ENCODE measurements at regions not wholly inside any gene's neighbourhood (a gene's known extent, or its start where the extent isn't known, plus 50 kb on each side); places are given as distances from the start of the nearest gene placed in this dataset.
"Not testable (repeated sequence)": the region's sequence is repeated elsewhere in the genome, so short reads cannot be mapped to it uniquely, and the experiment has no call there.

DNA sequence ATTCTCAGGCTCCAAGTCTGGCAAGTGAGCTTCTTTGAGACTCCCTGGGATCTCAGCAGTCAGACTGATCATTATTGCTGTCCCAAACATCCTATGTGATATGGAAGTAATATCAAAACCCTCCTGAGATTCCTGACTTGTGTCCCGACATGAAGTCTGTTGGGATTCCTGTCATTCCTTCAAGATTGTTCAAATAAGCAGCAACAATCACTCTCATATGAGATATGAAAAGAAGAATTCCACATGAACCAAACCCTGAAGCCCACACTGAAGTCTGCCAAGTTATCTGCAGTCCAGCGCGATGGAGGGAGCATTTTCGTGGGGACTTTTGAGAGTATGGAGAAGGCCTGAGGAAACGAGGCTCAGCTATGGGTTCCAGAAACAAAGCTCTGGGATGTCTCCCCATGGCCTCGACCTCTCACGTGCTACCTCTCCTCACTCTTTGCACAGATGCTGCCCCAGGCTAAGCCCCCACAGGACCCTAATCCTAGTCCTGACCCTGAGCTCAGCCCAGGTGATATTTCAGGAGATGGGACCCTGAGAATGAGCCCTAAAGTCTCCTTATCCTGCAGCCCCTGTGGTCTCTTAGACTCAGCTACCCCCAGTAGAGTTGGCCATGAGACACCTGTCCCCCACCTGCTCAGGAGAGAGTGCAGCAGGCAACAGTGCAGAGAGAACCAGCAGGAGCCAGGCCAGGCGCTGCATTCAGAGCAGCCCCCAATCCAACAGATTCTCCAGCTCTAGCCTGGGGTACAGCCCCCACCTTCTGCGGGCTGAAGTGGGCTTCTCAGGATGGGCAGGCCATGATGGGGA lies 100.2 kb downstream of the GGTLC2 start:
- DNase-seq, result no peak

DNA sequence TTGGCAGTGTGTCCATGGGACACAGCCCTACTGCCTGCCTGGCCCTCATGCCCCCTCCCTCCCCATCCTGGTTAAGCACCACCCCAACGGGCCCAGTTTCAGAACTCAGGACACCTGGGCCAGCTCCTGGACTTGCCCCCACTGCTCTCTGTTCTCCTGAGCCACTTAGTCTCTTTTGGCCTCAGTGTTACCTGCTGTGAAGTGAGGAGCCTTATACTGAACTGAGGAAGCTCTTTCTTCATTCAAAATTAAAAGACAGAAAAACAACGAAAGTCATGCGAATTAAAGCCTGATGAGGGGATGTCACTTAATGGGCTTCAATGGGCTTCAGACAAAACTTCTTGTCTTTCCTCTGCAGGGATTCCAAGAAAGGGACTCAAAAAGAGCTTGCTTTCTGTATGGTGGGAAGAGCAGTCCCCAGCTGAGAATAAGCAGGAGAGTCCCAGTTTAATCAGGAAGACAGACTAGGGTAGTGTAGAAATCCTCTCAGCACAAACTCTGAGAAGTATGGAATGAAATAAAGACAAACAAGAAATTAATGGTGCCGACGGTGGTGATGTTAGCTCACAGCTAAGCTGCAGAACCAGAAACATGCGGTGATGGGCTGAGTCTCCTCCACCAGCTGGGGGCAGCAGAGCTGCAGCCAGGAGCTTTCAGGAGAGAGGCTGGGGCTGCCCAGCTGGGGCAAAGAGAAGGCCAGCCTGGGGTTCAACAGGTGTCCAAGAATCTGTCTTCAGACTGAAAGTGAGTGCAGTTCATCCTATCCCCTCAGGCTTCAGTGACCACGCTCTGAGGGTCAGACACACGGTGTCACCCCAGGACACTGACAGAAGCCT lies 101.0 kb downstream of the GGTLC2 start:
- no peak for DNase-seq

DNA sequence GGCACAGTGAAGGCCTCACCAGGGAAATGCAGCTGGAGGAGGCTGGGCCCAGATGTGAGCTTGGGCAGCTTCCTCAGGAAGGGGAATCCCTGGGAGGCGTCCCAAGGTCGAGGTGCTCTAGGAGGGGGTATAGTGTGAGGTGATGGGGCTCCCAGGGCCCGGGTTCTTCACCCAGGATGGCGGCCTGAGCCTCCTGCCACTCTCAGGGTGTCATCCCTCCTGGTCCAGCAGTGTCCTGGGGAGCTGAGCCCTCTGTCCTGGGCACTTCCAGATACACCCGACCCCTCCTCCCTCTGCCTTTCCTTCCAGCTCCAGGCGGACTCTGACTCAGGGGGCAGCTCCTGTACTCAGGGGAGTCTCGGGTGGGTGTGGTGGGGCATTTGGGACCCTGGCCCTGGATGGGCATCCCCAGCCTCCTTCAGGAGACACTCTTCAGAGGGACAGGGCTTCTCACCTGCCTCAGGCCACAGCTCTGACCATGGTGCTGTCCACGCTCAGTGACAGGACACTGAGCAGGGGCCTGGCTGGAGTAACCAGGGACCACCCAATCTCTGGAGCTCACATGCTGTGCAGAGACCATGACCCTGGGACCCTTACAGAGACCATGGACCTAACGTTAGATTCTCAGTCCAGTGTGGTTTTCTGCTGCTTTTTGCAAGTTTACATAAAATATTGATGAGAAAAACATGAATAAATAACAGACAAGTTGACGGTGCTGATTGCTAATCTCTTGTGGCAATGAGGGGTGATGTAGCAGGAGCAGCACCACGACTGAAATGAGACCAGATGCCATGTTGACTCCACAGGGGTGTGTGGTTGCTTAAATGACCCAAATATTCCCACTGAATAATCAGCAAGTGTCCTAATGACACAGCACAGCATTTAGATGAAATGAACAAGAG lies 101.9 kb downstream of the GGTLC2 start:
- no peak for DNase-seq

DNA sequence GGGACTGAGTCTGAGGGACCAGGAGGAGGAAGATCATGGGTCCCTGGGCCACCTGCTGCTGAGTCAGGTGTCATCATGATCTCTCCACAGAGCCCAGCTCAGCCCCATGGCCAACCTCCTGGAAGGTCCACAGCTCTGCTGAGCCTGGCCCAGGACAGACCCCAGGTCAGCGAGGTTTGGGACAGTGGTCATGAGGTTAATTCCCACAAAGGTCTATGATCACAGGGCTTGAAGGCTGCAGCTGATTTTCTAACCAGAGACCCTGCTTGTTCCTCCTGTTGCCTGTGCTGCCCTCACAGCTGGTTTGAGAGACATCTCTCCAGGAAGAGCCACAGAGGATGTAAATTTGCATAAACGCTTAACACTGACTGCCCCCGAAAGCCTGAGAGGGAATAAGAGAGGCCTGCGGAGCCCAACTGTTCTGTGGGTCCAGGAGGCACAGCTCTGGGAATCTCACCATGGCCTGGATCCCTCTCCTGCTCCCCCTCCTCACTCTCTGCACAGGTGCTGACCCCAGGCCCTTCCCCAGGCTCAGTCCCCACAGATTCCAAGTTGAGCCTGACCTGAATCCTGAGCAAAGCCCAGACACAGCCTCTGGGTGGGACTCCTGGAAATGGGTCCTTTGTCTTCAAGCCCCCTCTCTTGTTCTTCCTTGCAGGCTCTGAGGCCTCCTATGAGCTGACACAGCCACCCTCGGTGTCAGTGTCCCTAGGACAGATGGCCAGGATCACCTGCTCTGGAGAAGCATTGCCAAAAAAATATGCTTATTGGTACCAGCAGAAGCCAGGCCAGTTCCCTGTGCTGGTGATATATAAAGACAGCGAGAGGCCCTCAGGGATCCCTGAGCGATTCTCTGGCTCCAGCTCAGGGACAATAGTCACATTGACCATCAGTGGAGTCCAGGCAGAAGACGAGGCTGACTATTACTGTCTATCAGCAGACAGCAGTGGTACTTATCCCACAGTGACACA lies 102.8 kb downstream of the GGTLC2 start:
- DNase-seq, result no peak

GRCh38 chr22:22748297-22748743 lies 103.9 kb downstream of the GGTLC2 start:
- DNase-seq, result peak; percentile 6

DNA sequence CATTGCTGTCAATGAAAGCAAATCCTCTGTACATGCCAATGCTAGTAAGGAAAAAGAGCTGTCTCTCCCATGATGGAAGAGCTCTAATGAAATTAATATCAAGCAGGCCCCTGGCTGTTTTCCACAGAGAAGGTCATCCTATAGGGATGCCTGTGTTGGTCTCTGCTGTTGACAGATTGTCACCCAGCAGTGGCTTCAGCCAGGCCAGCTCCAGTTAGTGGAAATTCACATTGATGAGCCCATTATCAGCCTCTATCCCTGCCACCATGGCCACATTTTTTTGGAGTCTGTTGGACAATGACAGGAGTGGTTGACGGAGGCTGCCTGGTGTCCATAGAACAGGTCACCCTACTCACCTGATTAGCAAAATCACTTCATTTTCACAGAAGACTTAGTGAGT lies 104.3 kb downstream of the GGTLC2 start:
- DNase-seq, result no peak

DNA sequence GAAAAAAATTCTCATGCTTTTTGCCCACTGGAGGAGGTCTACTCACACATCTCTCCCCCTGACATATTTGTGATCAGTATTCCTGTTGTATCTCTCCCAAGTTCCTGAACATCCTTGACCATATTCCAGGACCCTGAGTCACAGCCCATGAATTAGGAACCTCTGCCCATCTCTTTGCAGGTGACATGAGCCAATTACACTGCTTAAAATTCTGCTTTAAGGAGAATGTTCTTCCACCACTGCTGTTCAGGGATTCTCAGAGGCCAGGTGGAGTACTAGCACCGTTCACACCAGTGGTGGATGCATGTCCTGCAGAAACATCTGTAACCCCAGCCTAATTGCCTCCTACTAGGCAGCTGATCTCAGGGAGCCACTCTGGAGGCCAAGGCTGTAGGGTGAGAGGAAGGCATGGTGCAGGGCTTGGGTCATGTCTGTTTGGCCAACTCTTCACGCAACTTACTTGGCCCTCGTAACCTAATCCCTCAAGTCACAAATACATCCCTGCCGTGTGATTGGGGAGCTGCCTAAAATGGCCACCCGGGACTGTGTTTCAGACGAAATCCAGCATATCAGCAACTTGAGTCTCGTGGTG lies 104.8 kb downstream of the GGTLC2 start:
- no peak for DNase-seq

DNA sequence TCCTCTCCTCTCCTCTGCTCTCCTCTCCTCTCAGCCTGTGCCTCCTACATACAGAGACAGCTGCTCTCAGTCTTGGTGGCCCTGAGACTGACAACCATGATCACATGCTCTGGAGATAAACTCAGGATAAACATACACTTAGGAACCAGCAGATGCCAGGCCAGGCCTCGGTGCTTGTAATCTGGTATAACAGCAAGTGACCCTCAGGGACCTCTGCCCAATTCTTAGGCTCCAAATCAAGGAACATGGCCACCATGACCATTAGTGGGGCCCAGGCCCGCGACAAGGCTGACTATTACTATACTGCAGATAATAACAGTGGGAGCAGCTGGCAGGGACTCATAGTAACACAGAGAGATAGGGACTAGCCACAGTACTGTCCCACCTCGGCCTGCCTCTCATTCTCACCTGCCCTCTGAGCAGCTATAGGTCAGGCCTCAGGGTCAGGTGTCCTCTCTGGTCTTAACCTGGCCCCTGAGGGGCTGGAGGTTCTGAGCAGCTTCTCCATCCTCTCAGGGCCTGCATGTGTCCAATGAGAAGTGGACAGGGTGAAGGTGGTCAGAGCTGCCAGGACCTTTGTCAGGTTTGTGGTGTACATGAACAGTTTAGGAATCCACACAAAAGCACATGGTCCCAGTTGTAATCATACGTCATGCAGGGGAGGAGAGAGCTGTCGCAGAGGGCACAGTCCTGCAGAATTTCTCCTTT lies 106.1 kb downstream of the GGTLC2 start:
- DNase-seq, result no peak

DNA sequence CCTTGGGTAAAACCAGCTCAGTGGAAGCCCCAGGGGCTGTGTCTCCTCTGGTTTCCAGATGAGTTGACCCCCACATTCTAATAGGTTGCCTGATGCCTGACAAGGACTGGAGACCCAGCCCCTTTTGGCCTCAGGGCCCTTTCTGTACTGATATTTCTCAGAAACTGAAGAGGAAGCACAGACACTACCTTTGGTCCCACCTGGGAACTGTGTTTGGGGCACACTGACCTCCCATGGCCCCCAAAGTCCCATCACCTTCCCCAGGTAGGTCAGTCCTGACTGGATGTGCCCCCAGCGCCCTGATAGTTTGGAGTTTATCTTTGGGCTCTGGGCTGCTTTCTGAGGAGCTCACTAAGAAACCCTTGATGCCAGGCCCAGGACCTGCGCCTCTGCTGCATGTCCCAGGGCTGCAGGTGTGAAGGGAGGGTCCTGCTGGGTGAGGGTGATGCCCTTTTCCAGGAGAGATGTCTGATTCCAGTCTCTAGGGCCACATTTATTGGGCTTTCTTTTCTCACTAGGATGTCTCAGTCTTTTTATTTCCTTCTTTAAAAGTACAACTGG lies 106.7 kb downstream of the GGTLC2 start:
- no peak for DNase-seq

DNA sequence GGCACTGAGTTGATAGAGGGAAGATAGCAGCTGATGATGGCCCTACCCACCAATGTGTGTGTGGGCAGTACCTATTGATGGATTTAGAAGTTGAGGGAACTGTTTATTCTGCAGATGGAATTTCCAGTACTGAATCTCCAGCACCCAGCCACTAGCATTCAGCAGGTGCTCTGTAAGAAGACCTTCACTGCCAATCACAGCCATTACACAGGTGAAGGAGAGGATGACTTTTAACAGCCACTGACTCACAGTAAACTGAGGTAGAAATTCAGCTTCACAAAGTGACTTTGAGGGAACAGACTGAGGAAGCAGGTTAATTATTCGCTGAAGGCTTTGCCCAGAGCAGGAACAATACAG lies 107.8 kb downstream of the GGTLC2 start:
- no peak for DNase-seq

DNA sequence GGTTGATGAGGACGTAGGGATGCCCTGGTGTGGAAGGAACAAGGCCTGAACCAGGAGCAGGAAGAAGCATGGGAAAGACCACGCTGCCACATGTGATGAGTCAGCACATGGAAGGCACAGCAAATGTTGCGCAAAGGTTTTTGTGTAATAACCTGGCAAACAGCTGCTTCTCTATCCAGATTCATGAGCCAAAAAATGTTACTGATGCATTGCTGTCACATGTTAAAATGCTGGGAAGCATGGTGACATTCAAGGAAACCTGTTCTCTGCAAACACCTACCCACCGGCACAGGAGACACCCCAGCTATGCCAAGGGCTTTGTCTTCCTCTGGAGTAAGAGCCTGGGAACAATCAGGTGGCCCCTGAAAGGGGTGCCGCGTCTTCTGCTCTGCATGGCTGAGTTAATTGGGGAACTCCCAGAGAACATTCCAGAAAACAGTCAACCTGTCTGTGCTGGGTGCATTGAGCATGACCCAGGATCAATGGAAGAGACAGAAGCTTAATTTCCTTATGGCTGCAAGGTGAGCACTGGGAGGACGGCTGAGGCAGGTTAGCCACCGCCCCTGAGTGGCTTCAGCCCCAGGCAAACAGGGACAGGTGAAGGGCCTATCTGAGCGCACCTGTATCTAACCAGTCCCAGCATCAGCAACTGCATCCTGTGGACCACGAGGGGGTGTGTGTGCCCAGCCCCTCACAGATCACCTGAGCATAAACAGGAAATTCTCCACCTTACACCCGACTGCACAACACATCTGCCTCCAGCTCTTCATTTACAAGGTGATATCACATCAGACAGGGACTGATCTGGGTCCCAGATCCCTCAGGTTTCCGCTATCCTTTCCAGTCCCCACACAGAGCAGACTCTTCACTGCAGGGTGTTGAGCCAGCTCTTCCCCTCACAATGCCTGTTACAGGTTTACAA lies 108.4 kb downstream of the GGTLC2 start:
- DNase-seq, result no peak

DNA sequence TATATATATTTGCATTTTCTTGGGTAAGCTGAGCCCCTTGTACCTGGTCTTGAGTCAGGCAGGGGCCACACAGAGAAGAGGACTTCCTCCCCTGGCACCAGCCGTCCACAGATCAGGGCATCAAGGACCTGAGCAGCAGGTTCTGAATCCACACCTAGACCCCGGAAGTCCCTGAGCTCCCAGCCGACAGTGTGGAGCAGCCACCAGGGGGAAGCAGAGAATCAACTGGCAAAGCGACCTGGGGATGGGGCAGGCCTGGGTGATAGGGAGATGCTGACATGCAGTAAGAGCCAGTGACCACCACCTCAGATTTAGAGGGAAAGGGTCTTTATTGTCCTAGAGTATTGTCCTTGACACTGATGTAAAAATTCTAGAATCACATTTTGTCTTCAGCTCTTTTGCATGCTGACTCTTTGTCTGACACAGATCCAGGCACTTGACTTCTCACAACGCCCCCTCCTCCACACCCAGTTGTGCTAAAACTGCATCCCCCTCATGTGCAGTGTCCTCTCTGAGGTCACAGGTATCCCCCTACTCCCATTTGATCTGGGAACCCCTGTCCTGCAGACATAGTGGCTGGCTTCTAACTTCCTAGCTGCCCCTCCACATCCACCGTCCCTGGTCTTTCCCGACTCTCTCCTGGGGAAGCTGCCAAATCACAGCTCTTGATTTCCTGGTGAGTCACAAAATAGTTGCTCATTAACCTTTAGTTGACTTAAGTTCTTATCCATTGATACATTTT lies 109.3 kb downstream of the GGTLC2 start:
- peak; percentile 27 for DNase-seq

DNA sequence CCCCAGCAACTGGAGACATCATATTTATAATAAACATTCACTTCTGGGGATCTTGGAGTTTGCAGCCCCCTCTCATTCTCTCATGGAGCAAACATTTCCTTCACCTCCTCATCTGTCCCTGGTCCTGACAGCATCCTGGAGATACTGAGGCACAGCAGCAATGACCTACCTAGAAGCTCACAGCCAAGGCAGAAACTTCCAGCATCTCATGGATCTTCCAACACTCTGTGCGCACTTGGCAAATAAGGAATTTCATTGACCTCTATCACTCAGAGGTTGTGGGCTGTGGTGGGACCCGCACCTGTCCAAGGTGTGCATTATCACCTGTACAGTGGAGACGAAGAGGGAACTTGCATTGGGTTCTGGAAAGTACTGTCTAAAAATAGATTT lies 109.8 kb downstream of the GGTLC2 start:
- no peak for DNase-seq

- no peak for DNase-seq
Observed at GRCh38 chr22:22754961-22755777, 110.8 kb downstream of the GGTLC2 start.

GRCh38 chr22:22755778-22756100 lies 111.3 kb downstream of the GGTLC2 start:
- DNase-seq, result no peak

DNA sequence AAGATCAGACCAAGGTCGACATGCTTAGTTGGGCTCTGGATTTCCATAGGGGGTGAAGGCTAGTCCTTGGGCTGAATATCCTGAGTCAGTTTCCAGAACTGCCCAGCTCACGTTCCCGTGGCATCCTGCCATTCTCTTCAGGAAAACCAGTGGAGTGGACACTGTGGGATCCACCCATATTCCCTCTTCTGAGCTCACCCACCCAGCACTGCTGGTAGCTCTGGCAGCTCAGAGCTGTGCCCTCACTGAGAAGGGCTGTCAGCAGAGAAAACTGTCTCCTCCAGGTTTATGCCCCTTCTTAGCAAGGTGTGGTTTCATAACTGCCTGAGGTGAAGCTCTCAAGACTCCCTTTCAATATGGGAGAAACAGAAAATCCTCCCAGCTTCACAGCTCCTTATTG lies 111.7 kb downstream of the GGTLC2 start:
- no peak for DNase-seq

- DNase-seq, result not testable (repeated sequence)
Observed at GRCh38 chr22:22756551-22757201, 112.3 kb downstream of the GGTLC2 start.

All from left kidney (tissue), 1 donor.